ENCODE measurements at regions not wholly inside any gene's neighbourhood (a gene's known extent, or its start where the extent isn't known, plus 50 kb on each side); places are given as distances from the start of the nearest gene placed in this dataset.

DNA sequence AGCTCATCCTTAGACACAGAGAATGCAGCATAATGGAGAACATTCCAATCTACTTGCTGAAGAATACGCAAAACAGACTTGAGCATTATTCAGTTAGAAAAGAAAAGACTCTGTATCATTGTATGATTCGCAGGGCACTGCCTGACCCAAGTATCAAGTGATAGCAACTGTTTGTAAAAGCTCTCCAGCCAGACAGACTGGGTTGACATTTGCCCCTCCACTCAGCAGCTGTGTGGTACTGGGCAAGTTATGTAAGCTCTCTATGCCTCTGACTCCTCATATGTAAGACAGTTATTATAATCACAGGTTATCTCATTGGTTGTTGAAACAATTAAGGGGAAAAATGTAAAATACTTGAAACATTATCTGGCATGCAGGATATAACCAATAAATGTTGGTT, 505.0 kb downstream of the ELAVL2 start:
- TF ChIP-seq, protein P1, sequence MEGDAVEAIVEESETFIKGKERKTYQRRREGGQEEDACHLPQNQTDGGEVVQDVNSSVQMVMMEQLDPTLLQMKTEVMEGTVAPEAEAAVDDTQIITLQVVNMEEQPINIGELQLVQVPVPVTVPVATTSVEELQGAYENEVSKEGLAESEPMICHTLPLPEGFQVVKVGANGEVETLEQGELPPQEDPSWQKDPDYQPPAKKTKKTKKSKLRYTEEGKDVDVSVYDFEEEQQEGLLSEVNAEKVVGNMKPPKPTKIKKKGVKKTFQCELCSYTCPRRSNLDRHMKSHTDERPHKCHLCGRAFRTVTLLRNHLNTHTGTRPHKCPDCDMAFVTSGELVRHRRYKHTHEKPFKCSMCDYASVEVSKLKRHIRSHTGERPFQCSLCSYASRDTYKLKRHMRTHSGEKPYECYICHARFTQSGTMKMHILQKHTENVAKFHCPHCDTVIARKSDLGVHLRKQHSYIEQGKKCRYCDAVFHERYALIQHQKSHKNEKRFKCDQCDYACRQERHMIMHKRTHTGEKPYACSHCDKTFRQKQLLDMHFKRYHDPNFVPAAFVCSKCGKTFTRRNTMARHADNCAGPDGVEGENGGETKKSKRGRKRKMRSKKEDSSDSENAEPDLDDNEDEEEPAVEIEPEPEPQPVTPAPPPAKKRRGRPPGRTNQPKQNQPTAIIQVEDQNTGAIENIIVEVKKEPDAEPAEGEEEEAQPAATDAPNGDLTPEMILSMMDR (IDR thresholded peaks at IDR 0.05) = no peak
- no peak for TF ChIP-seq ZFX (IDR thresholded peaks at IDR 0.05; ENCODE audit: borderline replicate concordance)
